Hepatocyte (in vitro differentiated cells): ENCODE measurements at regions not wholly inside any gene's neighbourhood (a gene's known extent, or its start where the extent isn't known, plus 50 kb on each side); places are given as distances from the start of the nearest gene placed in this dataset.
"Not testable (repeated sequence)": the region's sequence is repeated elsewhere in the genome, so short reads cannot be mapped to it uniquely, and the experiment has no call there.

Experiments used
- DNase-seq: peaks from one replicate; pipeline ENCODE4 v3.0.0-alpha.2; 2016; ENCODE audit warnings: low spot score
- H2AFZ ChIP-seq: fragments of 200-600 bp; sonication (generic); 2 replicates; pipeline ENCODE4 v1.6.0; 2016; ENCODE audit warnings: antibody characterized with exemption, mild to moderate bottlenecking
- H3K27ac ChIP-seq: fragments of 200-600 bp; sonication (generic); 2 replicates; pipeline ENCODE4 v1.5.1; 2016; ENCODE audit warnings: mild to moderate bottlenecking
- H3K27me3 ChIP-seq: fragments of 200-600 bp; sonication (generic); 2 replicates; pipeline ENCODE4 v1.6.1; 2016
- H3K36me3 ChIP-seq: fragments of 200-600 bp; sonication (generic); replicated peaks from 2 replicates; pipeline ENCODE4 v1.5.1; 2016; ENCODE audit warnings: low read depth; ENCODE audit not compliant: insufficient read depth
- H3K4me1 ChIP-seq: fragments of 200-600 bp; sonication (generic); 2 replicates; pipeline ENCODE4 v1.5.1; 2016; ENCODE audit warnings: mild to moderate bottlenecking, moderate library complexity; ENCODE audit not compliant: insufficient read depth
- H3K4me2 ChIP-seq: fragments of 200-600 bp; sonication (generic); 2 replicates; pipeline ENCODE4 v1.6.0; 2016
- H3K4me3 ChIP-seq: fragments of 200-600 bp; sonication (generic); 2 replicates; pipeline ENCODE4 v1.5.1; 2016; ENCODE audit warnings: mild to moderate bottlenecking
- H3K79me2 ChIP-seq: fragments of 200-600 bp; sonication (generic); 2 replicates; pipeline ENCODE4 v1.6.0; 2017; ENCODE audit warnings: mild to moderate bottlenecking
- H3K9me2 ChIP-seq: fragments of 200-600 bp; sonication (generic); replicated peaks from 2 replicates; pipeline ENCODE4 v1.6.0; 2017; ENCODE audit warnings: mild to moderate bottlenecking; ENCODE audit not compliant: insufficient read depth
- H3K9me3 ChIP-seq: fragments of 200-600 bp; sonication (generic); 2 replicates; pipeline ENCODE4 v1.5.1; 2016; ENCODE audit warnings: low read depth, mild to moderate bottlenecking
- H4K20me1 ChIP-seq: fragments of 200-600 bp; sonication (generic); 2 replicates; pipeline ENCODE4 v1.6.0; 2016; ENCODE audit warnings: mild to moderate bottlenecking; ENCODE audit not compliant: insufficient read depth, poor library complexity, severe bottlenecking
- CTCF ChIP-seq: fragments of 200-600 bp; sonication (generic); IDR thresholded peaks from 2 replicates; pipeline ENCODE4 v1.5.1; 2016; ENCODE audit warnings: antibody characterized with exemption, mild to moderate bottlenecking; ENCODE audit not compliant: poor library complexity
- EZH2 ChIP-seq: fragments of 200-600 bp; sonication (generic); IDR thresholded peaks from 2 replicates; pipeline ENCODE4 v1.6.1; 2016; ENCODE audit warnings: antibody characterized with exemption, mild to moderate bottlenecking, borderline replicate concordance
- EZH2phosphoT487 ChIP-seq: fragments of 200-600 bp; sonication (generic); IDR thresholded peaks from one replicate; pipeline ENCODE4 v1.6.1; 2018; ENCODE audit warnings: antibody characterized with exemption, mild to moderate bottlenecking, low read depth, moderate library complexity; ENCODE audit not compliant: unreplicated experiment, severe bottlenecking
- WGBS: methylation state at CpG from one replicate; pipeline ENCODE4 v1.1.6; 2016; ENCODE audit warnings: low lambda C conversion rate; ENCODE audit errors: missing lambda C conversion rate; 5-methylcytosine and 5-hydroxymethylcytosine counted together

DNA sequence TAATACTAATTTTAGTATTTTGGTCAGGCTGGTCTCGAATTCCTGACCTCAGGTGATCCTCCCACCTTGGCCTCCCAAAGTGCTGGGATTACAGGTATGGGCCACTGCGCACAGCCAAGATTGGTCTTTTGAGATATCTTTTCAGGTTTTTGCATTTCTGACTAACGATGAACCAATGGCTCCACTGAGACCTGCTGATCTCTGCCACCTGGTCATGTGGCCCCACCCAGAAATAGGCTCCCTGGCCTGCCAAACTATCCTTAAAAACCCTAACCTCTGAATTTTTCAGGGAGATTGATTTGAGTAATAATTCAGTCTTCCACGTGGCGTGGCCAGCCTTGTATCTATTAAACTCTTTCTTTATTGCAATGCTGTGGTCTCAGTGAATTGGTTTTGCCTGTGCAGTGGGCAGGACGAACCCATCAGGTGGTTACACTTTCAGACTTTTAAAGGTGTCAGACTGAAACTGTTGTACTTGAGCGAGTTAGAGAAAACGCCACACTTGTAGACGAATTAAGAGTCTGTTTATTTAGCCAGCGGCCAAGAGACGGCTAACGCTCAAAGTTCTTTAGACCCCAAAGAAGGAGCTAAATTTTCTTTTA, 85.8 kb upstream of the MSH6 start:
- Histone ChIP-seq H3K36me3 (no peaks in the 10 kb centered on the region), H3K4me1 (peaks cover 19% of the 10 kb centered on the region), H3K9me3 (no peaks in the 10 kb centered on the region), H3K27me3 (no peaks in the 10 kb centered on the region), H3K27ac (peak overlapping the region; percentile 52), H3K79me2 (no peaks in the 10 kb centered on the region), H2AFZ (no peak overlapping the region), H4K20me1 (no peaks in the 10 kb centered on the region), H3K4me2 (peak overlapping the region; percentile 42), H3K9me2 (no peaks in the 10 kb centered on the region), H3K4me3 (no peak overlapping the region)
- TF ChIP-seq EZH2phosphoT487: no peak
- no peak for TF ChIP-seq CTCF
- no peak for TF ChIP-seq EZH2
- 63% methylated on average over 12 of the region's 12 CpGs for WGBS
- no peak for DNase-seq

DNA sequence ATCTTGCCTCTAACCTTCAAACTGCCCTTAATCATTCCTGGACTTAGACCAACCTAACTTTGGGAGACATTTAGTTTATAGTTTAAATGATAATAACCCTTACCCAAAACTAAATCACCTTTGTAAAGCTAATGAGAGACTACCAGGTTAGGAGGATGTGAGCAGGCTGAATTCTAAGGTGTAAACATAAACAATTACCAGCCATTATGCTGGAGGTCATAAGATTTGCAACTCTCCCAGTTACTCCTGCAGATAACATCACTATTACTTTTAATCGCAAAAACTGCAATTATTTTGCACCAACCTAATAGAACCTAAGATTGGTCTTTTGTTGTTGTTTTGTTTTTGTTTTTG, 86.5 kb upstream of the MSH6 start:
- no peak for DNase-seq
- TF ChIP-seq EZH2phosphoT487 (no peak), CTCF (no peak), EZH2 (no peak)
- Histone ChIP-seq H4K20me1 (no peaks in the 10 kb centered on the region), H3K36me3 (no peaks in the 10 kb centered on the region), H2AFZ (no peak overlapping the region), H3K4me3 (no peak overlapping the region), H3K79me2 (no peaks in the 10 kb centered on the region), H3K27me3 (no peaks in the 10 kb centered on the region), H3K9me3 (no peaks in the 10 kb centered on the region), H3K27ac (no peak overlapping the region), H3K9me2 (no peaks in the 10 kb centered on the region), H3K4me1 (peaks cover 19% of the 10 kb centered on the region), H3K4me2 (no peak overlapping the region)
- 46% methylated on average over 1 of the region's 1 CpG for WGBS

- Histone ChIP-seq H3K27ac (no peak overlapping the region), H3K4me3 (no peak overlapping the region), H3K27me3 (no peaks in the 10 kb centered on the region), H3K9me2 (no peaks in the 10 kb centered on the region), H3K36me3 (no peaks in the 10 kb centered on the region), H3K9me3 (no peaks in the 10 kb centered on the region), H3K79me2 (no peaks in the 10 kb centered on the region), H3K4me1 (peaks cover 19% of the 10 kb centered on the region), H2AFZ (no peak overlapping the region), H4K20me1 (no peaks in the 10 kb centered on the region), H3K4me2 (no peak overlapping the region)
- 43% methylated on average over 9 of the region's 12 CpGs for WGBS
- DNase-seq: no peak
- TF ChIP-seq EZH2 (no peak), EZH2phosphoT487 (no peak), CTCF (no peak)
Observed at GRCh38 chr2:47695800-47696477, 87.0 kb upstream of the MSH6 start.

DNA sequence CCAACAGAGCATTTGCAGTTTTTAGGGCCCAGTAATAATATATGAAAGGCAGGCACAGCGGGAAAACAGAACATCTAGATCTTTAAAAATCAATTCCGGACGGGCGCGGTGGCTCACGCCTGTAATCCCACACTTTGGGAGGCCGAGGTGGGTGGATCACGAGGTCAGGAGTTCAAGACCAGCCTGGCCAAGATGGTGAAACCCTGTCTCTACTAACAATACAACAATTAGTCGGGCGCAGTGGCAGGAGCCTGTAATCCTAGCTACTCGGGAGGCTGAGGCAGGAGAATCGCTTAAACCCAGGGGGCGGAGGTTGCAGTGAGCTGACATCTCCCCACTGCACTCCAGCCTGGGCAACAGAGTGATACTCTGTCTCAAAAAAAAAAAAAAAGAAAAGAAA, 88.5 kb upstream of the MSH6 start:
- not testable (repeated sequence) for H4K20me1 ChIP-seq, H2AFZ ChIP-seq, H3K4me3 ChIP-seq, H3K27ac ChIP-seq, H3K9me2 ChIP-seq, H3K36me3 ChIP-seq, H3K4me2 ChIP-seq, H3K27me3 ChIP-seq, H3K9me3 ChIP-seq, DNase-seq, H3K79me2 ChIP-seq
- H3K4me1 ChIP-seq: peaks cover 19% of the 10 kb centered on the region
- WGBS: 89% methylated on average over 13 of the region's 13 CpGs

GRCh38 chr2:47690706-47691325, 92.1 kb upstream of the MSH6 start:
- 96% methylated on average over 39 of the region's 44 CpGs for WGBS
- H3K4me3 ChIP-seq, H4K20me1 ChIP-seq, H3K79me2 ChIP-seq, H3K27ac ChIP-seq, H3K4me1 ChIP-seq, H3K36me3 ChIP-seq, H3K9me2 ChIP-seq, H2AFZ ChIP-seq, H3K27me3 ChIP-seq, H3K9me3 ChIP-seq, DNase-seq, H3K4me2 ChIP-seq: not testable (repeated sequence)
